Mononuclear cell (primary cell): ENCODE measurements at regions not wholly inside any gene's neighbourhood (a gene's known extent, or its start where the extent isn't known, plus 50 kb on each side); places are given as distances from the start of the nearest gene placed in this dataset.

ENCODE experiments used
- H3K27me3 ChIP-seq: 2 replicates; pipeline ENCODE4 v1.6.0; 2011; ENCODE audit warnings: low read length, control low read depth; ENCODE audit not compliant: insufficient read depth
- H3K4me1 ChIP-seq: 2 replicates; pipeline ENCODE4 v1.5.1; 2011; ENCODE audit warnings: mild to moderate bottlenecking, low read length, control low read depth; ENCODE audit not compliant: insufficient read depth
- H3K4me3 ChIP-seq: 2 replicates; pipeline ENCODE4 v1.5.1; 2011; ENCODE audit warnings: mild to moderate bottlenecking, low read length, moderate library complexity
- H3K9me3 ChIP-seq: 2 replicates; pipeline ENCODE4 v1.5.1; 2011; ENCODE audit warnings: low read depth, mild to moderate bottlenecking, control low read depth, low read length

DNA sequence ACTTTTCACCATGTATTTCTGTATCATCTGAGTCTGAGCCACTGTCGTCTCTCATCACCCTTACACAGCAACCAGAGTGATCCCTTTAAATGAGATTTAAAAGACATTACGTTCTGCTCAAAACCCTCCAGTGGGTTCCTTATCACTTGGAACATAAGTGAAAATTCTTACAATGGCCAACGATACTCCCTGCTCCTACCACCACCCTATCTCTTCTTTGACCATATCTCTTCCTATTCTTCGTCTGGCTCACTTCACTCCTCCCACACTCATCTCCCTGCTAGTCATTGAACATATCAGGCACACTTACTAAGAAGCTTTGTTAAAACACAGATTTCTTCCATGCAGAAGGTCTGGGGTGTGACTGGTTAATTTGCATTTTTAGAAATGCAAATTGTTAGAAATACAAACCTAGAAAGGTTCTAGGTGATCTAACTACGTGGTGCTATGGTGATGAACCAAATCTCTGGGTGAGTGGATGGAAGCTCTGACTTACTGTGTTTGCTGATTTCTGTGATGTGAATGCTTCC, 166.6 kb upstream of the CD180 start:
- Histone ChIP-seq H3K27me3 (no peaks in the 10 kb centered on the region), H3K4me1 (peaks cover 9% of the 10 kb centered on the region), H3K9me3 (no peaks in the 10 kb centered on the region), H3K4me3 (no peak overlapping the region)

DNA sequence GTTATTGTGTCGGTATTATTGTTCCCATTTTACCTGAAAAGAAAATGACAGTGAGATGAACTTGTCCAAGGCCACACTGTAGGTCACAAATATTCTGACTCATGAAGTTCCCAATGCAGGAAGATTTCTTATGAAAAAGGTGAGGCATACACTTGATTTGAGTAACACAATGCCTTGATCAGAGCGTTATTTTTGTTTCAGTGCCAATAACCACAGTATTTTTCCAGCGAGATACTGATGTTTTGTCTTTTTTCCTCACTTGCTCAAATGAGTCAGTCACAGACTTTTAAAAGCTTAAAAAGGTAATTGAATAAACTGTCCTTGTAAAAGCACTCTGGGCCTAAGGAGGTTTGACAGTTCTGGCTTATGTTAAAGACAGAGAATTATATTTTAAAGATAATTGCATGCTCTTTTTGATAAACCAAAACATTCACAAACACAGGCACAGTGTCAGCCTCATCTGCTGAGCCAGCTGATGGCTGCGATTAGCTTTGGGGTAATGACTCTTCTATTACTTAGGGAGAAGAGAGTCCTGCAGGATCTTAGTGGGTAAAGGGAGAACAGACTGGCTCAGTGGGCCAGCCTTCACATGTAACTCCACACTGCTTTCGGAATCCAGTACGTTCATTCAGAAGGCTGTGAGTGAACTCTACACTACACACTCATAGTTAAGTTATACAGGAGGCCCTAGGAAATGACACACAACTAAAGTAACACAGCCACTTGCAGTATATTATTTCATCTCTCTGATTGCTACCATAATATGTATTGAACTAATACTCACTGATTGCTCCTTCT, 165.5 kb upstream of the CD180 start:
- H3K9me3 ChIP-seq, result no peaks in the 10 kb centered on the region

DNA sequence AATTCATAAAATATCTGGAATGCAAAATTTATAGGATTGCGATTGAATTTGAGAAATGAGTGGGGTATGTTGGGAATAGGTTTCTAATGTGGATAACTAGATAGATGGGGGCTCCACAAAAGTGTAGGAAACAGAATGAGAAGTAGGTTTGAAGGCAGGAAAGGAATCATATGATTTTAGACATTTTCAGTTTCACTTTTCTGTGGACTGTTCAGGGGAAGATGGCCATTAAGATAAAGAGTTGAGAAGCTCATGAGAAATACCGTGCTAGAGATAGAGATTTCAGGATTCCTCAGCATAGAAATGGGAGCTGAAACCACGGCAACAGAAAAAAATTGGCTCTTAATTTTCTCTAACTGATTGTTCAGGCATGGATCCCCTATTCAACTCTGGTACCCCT, 163.4 kb upstream of the CD180 start:
- H3K9me3 ChIP-seq, result no peaks in the 10 kb centered on the region
- H3K27me3 ChIP-seq, result no peaks in the 10 kb centered on the region
- peaks cover 9% of the 10 kb centered on the region for H3K4me1 ChIP-seq
- no peak overlapping the region for H3K4me3 ChIP-seq

More for the DNA sequence above, 165.5 kb upstream of the CD180 start:
- Histone ChIP-seq H3K27me3 (no peaks in the 10 kb centered on the region), H3K4me1 (peaks cover 9% of the 10 kb centered on the region), H3K4me3 (no peak overlapping the region)

DNA sequence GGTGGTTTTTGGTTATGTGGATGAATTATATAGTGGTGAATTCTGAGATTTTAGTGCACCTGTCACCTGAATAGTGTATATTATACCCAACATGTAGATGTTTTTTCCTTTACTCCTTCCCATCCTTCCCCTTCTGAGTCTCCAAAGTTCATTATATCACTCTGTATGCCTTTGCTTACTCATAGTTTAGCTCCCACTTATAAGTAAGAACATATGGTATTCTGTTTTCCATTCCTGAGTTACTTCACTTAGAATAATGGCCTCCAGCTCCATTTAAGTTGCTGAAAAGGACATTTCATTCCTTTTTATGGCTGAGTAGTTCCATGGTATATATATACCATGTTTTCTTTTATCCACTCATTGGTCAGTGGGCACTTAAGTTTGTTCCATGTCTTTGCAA, 161.6 kb upstream of the CD180 start:
- peaks cover 9% of the 10 kb centered on the region for H3K4me1 ChIP-seq
- no peaks in the 10 kb centered on the region for H3K9me3 ChIP-seq
- H3K4me3 ChIP-seq, result no peak overlapping the region
- no peaks in the 10 kb centered on the region for H3K27me3 ChIP-seq

DNA sequence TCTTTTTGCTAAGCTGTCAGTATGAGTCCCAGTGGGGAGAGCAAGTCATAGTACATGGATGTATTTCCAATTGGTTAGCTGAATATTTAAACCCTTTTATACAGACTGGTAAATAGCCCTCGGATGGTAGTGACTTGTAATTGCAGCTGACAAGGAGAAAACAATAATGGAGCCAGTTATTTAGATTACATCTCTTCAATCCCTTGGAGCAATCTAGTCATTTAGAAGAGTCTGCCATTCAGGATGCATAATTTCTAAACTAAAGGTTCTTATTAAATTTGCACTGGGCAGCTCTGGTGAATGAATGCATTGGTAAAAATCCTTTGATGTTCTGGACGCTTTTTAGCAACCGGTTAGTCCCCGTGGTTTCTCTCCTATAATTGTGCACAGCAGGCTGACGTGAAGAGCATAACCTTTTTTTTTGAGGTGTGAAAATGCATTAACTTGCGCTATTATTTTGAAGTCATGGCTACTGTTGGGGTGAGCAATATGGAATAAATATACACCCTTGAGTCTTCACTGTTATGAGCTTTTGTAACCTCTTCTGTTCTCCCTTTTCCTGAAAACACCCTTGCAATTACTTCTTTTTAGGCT, 158.6 kb upstream of the CD180 start:
- no peak overlapping the region for H3K4me3 ChIP-seq
- H3K4me1 ChIP-seq, result peaks cover 13% of the 10 kb centered on the region
- no peaks in the 10 kb centered on the region for H3K9me3 ChIP-seq
- no peaks in the 10 kb centered on the region for H3K27me3 ChIP-seq

DNA sequence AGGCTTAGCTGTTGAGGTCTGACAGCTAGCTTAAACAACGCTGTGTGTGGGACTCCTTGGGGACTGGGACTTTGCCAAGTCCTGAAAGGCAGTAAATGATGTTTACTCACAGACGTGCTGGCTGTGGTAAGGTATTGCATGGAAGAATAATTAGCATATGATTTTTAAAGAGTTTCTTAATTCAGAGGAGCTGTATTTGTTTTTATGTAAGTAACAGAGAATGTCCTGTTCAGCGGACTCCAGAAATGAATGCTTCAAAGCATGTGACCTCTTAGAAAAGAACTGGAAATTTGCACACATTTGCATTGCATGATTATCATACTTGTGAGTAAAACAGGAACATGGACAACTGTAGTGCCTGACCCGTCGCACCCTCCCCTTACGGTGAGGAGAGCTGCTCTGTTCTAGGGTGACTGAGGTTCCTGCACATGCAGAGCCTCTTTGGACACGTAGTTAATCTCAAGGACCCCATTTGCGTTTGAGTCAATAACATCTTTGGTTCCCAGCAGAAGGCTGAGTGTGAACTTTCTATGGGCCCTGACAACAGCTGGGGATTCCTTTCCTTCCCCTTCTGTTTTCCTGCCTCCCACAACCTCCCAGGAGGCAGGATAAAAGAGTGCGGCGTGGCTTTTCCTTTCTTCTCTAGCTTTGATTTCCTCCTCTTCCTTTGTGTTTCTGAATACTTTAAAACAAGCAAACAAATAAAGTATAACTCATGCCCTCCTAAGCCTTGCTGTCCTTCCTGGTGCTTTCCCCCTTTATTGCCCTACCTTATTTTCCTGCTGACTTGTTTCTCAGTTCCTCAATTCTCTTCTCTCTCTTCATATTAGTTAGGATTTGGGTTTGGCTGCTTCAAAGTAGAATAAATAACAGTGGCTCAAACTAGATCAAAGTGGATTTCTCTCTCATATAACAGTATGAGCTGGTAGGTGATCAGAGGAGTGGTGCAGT, 157.2 kb upstream of the CD180 start:
- no peaks in the 10 kb centered on the region for H3K9me3 ChIP-seq
- H3K27me3 ChIP-seq, result no peaks in the 10 kb centered on the region
- no peak overlapping the region for H3K4me3 ChIP-seq
- H3K4me1 ChIP-seq, result peaks cover 11% of the 10 kb centered on the region

DNA sequence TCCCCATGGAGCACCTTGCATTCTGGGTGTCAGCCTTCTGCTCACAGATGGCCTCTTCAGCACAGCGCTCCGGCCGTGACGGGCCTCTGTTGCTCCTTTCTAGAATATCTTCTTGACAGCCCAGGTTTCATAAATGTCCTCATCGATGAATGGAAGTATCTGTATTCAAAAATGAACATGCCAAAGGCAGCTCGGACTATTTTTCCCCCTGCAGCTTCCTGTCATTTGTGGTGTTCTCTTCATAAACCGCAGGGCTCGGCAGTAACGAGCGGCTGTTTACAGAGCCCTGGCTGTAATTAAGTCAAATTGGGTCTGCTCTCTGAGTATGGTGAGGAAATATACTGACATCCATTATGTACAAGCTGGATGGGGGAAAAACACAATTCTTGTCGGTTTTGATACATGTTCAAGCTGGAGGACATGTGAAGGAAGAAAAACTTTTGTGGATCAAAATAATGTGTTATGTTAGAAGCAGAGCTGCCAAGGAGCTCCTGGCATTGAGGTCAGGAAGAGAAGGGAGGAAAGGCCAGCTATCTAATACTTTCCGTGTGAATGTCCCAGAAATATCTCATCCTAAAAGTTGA, 154.1 kb upstream of the CD180 start:
- Histone ChIP-seq H3K4me1 (peaks cover 11% of the 10 kb centered on the region), H3K9me3 (no peaks in the 10 kb centered on the region), H3K4me3 (no peak overlapping the region), H3K27me3 (no peaks in the 10 kb centered on the region)

DNA sequence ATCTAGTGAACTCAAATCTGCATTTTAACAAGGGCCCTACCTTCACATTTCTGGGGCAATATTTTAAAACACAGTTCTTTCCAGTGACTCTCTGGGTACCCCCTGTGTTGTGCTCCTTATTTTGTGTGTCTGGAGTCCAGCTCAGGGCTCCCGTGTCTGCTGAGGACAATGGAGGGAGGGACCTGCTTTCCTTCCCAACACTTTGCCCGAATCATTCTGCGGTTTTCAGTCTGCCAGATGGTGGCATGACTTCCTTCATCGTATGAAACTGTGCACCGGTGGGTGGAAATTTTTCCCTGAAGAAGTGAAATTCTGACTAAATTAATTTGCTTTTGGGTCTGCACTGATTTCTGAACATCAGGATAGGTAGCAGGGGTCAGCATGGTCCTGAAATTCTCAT, 153.6 kb upstream of the CD180 start:
- Histone ChIP-seq H3K4me3 (no peak overlapping the region), H3K4me1 (peaks cover 11% of the 10 kb centered on the region), H3K9me3 (no peaks in the 10 kb centered on the region), H3K27me3 (no peaks in the 10 kb centered on the region)

DNA sequence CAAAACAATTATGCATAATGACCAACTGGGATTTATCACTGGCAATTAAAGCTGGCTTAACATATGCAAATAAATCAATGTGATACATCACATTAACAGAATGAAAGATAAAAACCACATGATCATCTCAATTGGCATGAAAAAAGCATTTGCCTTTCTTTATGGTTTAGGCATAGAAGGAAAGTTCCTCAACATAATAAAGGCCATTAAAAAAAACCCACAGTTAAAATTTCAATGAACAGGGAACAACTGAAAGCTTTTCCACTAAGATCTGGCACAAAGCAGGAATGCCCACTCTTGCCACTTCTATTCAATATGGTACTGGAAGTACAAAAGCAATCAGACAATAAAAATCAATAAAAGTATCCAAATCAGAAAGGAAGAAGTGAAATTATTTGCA, 151.2 kb upstream of the CD180 start:
- H3K4me1 ChIP-seq, result peaks cover 11% of the 10 kb centered on the region
- no peaks in the 10 kb centered on the region for H3K27me3 ChIP-seq
- no peak overlapping the region for H3K4me3 ChIP-seq
- H3K9me3 ChIP-seq, result no peaks in the 10 kb centered on the region

DNA sequence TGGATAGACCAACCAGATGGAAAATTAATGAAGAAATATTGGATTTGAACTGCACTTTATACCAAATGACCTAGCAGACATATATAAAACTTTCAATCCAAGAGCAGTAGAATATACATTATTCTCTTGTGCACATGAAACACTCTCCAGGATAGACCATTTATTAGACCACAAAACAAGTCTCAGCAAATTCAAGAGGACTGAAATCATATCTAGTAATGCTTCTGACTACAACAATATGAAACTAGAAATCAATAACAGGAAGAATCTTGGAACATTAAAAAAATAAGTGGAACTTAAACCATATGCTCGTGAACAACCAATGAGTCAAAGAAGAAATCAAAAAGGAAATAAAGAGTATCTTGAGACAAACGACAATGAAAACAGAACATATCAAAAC, 150.0 kb upstream of the CD180 start:
- Histone ChIP-seq H3K27me3 (no peaks in the 10 kb centered on the region), H3K4me1 (peaks cover 11% of the 10 kb centered on the region), H3K4me3 (no peak overlapping the region), H3K9me3 (no peaks in the 10 kb centered on the region)

DNA sequence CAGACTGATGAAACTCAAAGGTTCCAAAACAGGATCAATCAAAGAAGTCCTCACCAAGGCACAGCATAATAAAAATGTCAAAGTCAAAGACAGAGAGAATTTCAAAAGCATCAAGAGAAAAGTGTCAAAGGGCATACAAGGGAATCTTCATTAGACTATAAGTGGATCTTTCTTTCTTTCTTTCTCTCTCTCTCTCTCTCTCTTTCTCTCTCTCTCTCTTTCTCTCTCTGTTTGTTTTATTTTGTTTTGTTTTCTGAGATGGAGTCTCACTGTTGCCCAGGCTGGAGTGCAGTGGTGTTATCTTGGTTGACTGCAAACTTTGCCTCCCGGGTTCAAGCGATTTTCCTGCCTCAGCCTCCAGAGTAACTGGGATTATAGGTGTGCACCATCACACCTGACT, 148.3 kb upstream of the CD180 start:
- Histone ChIP-seq H3K27me3 (no peaks in the 10 kb centered on the region), H3K4me3 (no peak overlapping the region), H3K9me3 (no peaks in the 10 kb centered on the region), H3K4me1 (peaks cover under 1% of the 10 kb centered on the region)

DNA sequence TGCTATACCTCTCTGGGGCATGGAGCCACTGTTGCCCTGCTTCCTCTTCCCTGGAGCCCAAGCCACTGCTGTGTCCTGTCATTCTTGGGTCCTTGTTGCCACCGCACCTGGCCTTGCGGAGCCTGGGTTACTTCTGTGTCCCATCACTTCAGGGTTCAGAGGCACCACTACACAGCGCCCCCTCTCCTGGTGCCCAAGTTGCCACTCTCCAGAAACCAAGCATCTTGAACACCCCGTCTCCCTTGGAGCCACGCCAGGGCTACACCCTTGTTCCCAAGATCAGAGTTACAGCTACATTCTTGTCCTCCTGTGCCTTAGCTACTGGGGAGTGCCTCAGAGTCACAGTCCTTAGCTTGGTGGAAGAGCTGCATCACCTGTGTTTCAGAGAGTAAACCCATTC, 147.2 kb upstream of the CD180 start:
- Histone ChIP-seq H3K4me1 (no peaks in the 10 kb centered on the region), H3K4me3 (no peak overlapping the region), H3K9me3 (no peaks in the 10 kb centered on the region), H3K27me3 (no peaks in the 10 kb centered on the region)

DNA sequence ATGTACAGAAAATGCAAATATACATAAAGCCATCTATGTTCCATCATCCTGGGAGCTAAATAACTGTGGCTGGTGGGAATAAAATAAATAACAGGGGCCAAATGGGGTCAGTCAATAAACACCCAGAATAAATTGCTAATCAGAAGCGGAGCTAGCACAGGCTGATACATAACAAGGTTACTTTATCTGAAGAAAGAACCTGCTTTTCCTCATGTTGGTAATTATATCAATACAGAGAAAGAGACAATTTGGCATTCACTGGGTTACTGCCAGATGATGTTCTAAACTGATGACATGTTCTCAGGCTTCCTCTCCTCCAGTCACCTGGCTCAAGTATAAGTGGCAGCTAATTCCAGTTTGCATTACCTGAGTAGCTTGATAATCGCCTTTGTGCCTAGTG, 144.9 kb upstream of the CD180 start:
- Histone ChIP-seq H3K9me3 (no peaks in the 10 kb centered on the region), H3K4me1 (no peaks in the 10 kb centered on the region), H3K27me3 (no peaks in the 10 kb centered on the region), H3K4me3 (no peak overlapping the region)

DNA sequence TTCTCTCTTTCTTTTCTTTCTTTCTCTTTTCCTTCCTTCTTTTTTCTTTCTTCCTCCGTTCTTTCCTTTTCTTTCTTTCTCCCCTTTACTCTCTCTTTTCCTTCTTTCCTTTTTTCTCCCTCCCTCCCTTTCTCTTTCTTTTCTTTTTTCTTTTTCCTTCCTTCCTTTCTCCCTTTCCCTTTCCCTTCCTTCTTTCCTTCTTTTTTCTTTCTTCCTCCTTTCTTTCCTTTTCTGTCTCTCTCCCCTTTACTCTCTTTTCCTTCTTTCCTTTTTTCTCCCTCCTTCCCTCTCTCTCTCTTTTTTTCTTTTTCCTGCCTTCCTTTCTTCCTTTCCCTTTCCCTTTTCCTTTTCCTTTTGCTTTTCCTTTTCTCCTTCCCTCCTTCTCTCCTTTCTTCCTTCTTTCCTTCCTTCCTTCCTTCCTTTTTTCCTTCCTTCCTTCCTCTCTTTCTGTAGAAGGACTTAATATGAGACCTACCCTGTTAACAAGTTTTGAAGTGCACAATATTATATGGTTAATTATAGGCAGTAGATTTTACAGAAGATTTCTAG, 142.7 kb upstream of the CD180 start:
- Histone ChIP-seq H3K27me3 (peaks cover 2% of the 10 kb centered on the region), H3K4me1 (no peaks in the 10 kb centered on the region), H3K9me3 (no peaks in the 10 kb centered on the region), H3K4me3 (no peak overlapping the region)
